BJ (cell line): ENCODE measurements at regions not wholly inside any gene's neighbourhood (a gene's known extent, or its start where the extent isn't known, plus 50 kb on each side); places are given as distances from the start of the nearest gene placed in this dataset.
A peak's percentile ranks its signal among the peaks of the same experiment; 100 is the strongest.
"Not testable (repeated sequence)": the region's sequence is repeated elsewhere in the genome, so short reads cannot be mapped to it uniquely, and the experiment has no call there.

ENCODE experiments used
- CTCF ChIA-PET: fragments of 350-600 bp; formaldehyde crosslinking; extraction: SDS; loops from one replicate; lab custom pipeline; 2021; ENCODE audit warnings: antibody characterized with exemption, inconsistent platforms; lab: Yijun Ruan, JAX
- POLR2A ChIA-PET: fragments of 300-600 bp; sonication (Branson Sonifier 250); formaldehyde crosslinking; extraction: SDS; loops from one replicate; lab custom pipeline; 2021; ENCODE audit warnings: antibody characterized with exemption; lab: Charles Lee
- DNase-seq: peaks from one replicate; pipeline ENCODE4 v3.0.0-alpha.2; 2011; ENCODE audit warnings: low read depth
- H3K27me3 ChIP-seq: 2 replicates; pipeline ENCODE4 v1.6.0; 2011; ENCODE audit warnings: low read length; ENCODE audit not compliant: control insufficient read depth, insufficient read depth
- H3K36me3 ChIP-seq: 2 replicates; pipeline ENCODE4 v1.5.1; 2011; ENCODE audit warnings: low read length; ENCODE audit not compliant: control insufficient read depth, insufficient read depth
- H3K4me3 ChIP-seq: 2 replicates; pipeline ENCODE4 v1.5.1; 2011; ENCODE audit warnings: low read depth, mild to moderate bottlenecking, control low read depth, low read length
- TF ChIP-seq, protein P1 (sequence below): IDR thresholded peaks from 2 replicates; pipeline ENCODE4 v1.5.1; 2011; ENCODE audit warnings: low read depth, mild to moderate bottlenecking, control low read depth, inconsistent platforms, low read length, moderate library complexity; ENCODE audit not compliant: insufficient read depth

DNA sequence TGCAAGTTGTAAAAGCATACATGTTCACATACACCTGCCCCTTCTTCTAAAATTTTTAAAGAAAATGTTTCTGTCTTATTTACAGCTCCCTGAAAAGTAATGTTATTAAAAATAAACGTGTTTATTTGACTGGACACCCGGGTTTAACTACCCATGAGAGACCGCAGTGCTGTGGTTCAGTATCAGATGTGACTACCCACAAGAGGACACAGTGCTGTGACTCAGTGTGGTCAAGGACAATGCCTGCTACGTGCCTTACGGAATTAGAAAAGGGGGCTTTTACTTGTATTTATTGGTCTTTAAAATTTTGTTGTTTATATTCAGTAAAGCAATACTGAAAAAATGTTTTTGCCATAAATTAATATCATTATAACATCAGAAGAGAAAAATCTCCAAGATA lies 641.4 kb downstream of the TRIML1 start:
- H3K36me3 ChIP-seq = no peaks in the 10 kb centered on the region
- H3K27me3 ChIP-seq = no peaks in the 10 kb centered on the region
- CTCF ChIA-PET = interaction anchor here (0.6 kb wide), 1 partner anchor 539 kb away, joined by 3 read pairs; no protein-coding TSS in a partner anchor
- DNase-seq = no peak
- H3K4me3 ChIP-seq = no peak overlapping the region
- TF ChIP-seq, protein P1, sequence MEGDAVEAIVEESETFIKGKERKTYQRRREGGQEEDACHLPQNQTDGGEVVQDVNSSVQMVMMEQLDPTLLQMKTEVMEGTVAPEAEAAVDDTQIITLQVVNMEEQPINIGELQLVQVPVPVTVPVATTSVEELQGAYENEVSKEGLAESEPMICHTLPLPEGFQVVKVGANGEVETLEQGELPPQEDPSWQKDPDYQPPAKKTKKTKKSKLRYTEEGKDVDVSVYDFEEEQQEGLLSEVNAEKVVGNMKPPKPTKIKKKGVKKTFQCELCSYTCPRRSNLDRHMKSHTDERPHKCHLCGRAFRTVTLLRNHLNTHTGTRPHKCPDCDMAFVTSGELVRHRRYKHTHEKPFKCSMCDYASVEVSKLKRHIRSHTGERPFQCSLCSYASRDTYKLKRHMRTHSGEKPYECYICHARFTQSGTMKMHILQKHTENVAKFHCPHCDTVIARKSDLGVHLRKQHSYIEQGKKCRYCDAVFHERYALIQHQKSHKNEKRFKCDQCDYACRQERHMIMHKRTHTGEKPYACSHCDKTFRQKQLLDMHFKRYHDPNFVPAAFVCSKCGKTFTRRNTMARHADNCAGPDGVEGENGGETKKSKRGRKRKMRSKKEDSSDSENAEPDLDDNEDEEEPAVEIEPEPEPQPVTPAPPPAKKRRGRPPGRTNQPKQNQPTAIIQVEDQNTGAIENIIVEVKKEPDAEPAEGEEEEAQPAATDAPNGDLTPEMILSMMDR = no peak
- POLR2A ChIA-PET = no interaction called here

DNA sequence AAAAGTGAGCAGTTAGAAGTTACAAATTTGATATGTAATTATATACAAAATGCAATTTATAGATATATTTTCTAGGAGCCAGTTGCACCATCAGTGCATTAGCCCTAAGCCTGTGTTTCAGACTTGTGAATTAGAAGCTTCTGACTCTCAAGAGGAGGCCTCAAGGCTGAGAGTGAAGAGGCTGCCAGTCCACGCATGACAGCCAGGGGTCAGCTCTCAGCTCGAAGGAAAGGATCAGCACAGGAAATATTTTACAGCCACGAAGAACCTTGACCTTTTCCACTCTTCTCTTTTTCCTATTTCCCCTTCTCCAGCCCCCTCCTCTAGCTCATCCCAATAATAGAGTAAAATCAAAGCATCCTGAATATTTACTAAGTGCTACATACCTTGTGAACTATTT lies 642.4 kb downstream of the TRIML1 start:
- TF ChIP-seq, protein P1 = peak; percentile 32
- no peak overlapping the region for H3K4me3 ChIP-seq
- no peaks in the 10 kb centered on the region for H3K36me3 ChIP-seq
- CTCF ChIA-PET = interaction anchor here (0.9 kb wide), 1 partner anchor 343 kb away, joined by 3 read pairs; no protein-coding TSS in a partner anchor
- POLR2A ChIA-PET = no interaction called here
- DNase-seq = no peak
- no peaks in the 10 kb centered on the region for H3K27me3 ChIP-seq

DNA sequence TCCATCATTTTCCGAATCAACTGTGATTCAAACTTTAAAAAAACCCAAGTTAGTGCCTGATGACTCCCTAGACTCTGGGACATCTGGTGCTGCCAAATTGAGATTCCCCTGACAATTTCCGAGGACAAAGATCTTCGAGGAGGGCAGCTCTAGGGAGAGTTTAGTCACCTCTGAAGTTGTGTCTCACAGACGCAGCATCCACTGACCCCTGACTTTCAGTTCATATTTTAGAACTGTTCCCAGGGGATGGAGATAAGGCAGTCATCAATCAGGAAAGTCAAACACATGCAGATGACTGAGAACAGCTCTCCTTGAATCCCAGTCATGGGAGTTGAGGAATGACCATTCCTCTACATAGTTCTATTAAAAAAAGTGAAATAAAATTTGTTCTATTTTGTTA lies 643.9 kb downstream of the TRIML1 start:
- ChIA-PET POLR2A (no interaction called here), CTCF (no interaction called here)
- TF ChIP-seq, protein P1 = no peak
- no peaks in the 10 kb centered on the region for H3K27me3 ChIP-seq
- H3K4me3 ChIP-seq = no peak overlapping the region
- DNase-seq = no peak
- H3K36me3 ChIP-seq = no peaks in the 10 kb centered on the region

DNA sequence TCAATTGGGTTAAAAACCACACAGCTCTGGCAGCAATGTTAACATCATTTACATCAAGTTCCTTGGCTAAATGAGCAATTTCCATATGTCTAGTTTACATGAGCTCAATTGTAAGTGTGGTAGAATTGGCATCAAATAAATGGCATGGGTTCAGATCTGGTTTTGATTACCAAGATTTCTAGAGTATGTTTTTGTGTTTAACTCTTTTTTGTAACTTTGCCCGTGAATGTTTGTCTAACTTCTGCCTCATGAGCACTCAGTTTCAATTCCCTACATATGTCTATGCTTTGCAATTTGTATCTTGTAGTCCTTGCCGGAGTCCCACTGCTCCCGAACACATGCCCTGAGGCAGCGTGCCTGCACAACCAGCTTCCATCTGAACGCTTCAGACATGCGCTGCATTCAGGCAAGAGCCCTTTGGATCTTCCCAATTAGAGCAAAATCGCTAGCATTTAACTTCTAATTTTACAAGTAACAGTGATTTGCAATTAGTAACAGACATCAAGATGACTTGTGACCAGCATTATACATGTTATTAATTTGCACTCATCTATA lies 644.4 kb downstream of the TRIML1 start:
- CTCF ChIA-PET = no interaction called here
- POLR2A ChIA-PET = no interaction called here
- Histone ChIP-seq H3K4me3 (no peak overlapping the region), H3K36me3 (no peaks in the 10 kb centered on the region), H3K27me3 (no peaks in the 10 kb centered on the region)
- TF ChIP-seq, protein P1 = no peak
- DNase-seq = no peak

DNA sequence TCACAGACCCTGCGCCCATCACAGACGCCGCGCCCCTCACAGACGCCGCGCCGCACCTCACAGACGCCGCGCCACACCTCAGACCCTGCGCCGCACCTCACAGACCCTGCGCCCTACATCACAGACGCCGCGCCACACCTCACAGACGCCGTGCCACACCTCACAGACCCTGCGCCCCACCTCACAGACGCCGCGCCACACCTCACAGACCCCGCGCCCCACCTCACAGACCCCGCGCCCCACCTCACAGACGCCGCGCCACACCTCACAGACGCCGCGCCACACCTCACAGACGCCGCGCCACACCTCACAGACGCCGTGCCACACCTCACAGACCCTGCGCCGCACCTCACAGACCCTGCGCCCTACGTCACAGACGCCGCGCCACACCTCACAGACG lies 657.4 kb downstream of the TRIML1 start:
- DNase-seq, H3K36me3 ChIP-seq, H3K4me3 ChIP-seq, H3K27me3 ChIP-seq, CTCF ChIA-PET, POLR2A ChIA-PET: not testable (repeated sequence)

DNA sequence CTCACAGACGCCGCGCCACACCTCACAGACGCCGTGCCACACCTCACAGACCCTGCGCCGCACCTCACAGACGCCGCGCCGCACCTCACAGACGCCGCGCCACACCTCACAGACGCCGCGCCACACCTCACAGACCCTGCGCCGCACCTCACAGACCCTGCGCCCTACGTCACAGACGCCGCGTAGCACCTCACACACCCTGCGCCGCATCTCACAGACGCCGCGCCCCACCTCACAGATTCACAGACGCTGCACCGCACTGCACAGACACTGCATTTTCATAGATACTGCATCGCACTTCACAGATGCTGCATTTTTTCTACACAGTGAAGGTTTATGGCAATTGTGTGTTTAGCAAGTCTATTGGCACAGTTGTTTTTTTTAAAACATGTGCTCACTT lies 657.8 kb downstream of the TRIML1 start:
- DNase-seq, POLR2A ChIA-PET, H3K4me3 ChIP-seq, CTCF ChIA-PET, H3K36me3 ChIP-seq, H3K27me3 ChIP-seq: not testable (repeated sequence)
